Panc1 (cell line): ENCODE measurements at regions not wholly inside any gene's neighbourhood (a gene's known extent, or its start where the extent isn't known, plus 50 kb on each side); places are given as distances from the start of the nearest gene placed in this dataset.

Source experiments
- POLR2AphosphoS5 ChIP-seq: IDR thresholded peaks from 2 replicates; pipeline ENCODE4 v1.6.1; 2012; ENCODE audit warnings: mild to moderate bottlenecking, low read depth, low read length, moderate library complexity
- SIN3A ChIP-seq: IDR thresholded peaks from 2 replicates; pipeline ENCODE4 v1.6.1; 2012; ENCODE audit warnings: low read depth, mild to moderate bottlenecking, low read length, moderate library complexity, borderline replicate concordance; ENCODE audit not compliant: insufficient read depth
- TCF7L2 ChIP-seq: IDR thresholded peaks from 2 replicates; pipeline ENCODE4 v1.6.1; 2011; ENCODE audit warnings: mild to moderate bottlenecking, low read depth, low read length, inconsistent platforms
- TF ChIP-seq, protein P1 (sequence below): fragments of 450-650 bp; IDR thresholded peaks from 2 replicates; pipeline ENCODE4 v1.5.1; 2017; ENCODE audit warnings: mild to moderate bottlenecking
- TF ChIP-seq, protein P2 (sequence below), 2 experiments: IDR thresholded peaks; 2 replicates each; pipeline ENCODE4 v1.6.1; 2011 to 2012; ENCODE audit warnings: low read depth in 2 of 2, control low read depth in 1 of 2, low read length in 1 of 2, mild to moderate bottlenecking in 1 of 2, moderate library complexity in 1 of 2; ENCODE audit not compliant: insufficient read depth in 1 of 2

DNA sequence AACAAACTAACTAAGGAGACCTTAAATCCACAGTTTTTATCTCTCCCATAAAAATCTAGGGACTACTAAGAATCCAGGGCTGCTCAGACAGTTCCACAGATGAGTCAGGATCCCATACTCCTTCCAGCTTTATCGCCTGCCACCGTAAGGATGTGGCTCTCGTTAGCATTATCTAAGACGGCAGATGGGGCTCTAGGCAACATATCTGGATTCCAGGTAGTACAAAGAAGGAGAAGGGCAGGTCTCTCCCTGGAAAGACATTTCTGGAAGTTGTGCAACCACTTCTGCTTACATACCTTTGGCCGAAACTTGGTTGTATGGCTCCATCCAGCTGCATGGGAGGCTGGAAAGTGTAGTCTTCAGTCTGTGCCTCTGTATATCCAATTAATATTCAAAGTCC is 149.4 kb downstream of the SP3 start:
- TF ChIP-seq SIN3A: no peak
- TF ChIP-seq, protein P1, sequence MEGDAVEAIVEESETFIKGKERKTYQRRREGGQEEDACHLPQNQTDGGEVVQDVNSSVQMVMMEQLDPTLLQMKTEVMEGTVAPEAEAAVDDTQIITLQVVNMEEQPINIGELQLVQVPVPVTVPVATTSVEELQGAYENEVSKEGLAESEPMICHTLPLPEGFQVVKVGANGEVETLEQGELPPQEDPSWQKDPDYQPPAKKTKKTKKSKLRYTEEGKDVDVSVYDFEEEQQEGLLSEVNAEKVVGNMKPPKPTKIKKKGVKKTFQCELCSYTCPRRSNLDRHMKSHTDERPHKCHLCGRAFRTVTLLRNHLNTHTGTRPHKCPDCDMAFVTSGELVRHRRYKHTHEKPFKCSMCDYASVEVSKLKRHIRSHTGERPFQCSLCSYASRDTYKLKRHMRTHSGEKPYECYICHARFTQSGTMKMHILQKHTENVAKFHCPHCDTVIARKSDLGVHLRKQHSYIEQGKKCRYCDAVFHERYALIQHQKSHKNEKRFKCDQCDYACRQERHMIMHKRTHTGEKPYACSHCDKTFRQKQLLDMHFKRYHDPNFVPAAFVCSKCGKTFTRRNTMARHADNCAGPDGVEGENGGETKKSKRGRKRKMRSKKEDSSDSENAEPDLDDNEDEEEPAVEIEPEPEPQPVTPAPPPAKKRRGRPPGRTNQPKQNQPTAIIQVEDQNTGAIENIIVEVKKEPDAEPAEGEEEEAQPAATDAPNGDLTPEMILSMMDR: no peak
- TF ChIP-seq, protein P2, sequence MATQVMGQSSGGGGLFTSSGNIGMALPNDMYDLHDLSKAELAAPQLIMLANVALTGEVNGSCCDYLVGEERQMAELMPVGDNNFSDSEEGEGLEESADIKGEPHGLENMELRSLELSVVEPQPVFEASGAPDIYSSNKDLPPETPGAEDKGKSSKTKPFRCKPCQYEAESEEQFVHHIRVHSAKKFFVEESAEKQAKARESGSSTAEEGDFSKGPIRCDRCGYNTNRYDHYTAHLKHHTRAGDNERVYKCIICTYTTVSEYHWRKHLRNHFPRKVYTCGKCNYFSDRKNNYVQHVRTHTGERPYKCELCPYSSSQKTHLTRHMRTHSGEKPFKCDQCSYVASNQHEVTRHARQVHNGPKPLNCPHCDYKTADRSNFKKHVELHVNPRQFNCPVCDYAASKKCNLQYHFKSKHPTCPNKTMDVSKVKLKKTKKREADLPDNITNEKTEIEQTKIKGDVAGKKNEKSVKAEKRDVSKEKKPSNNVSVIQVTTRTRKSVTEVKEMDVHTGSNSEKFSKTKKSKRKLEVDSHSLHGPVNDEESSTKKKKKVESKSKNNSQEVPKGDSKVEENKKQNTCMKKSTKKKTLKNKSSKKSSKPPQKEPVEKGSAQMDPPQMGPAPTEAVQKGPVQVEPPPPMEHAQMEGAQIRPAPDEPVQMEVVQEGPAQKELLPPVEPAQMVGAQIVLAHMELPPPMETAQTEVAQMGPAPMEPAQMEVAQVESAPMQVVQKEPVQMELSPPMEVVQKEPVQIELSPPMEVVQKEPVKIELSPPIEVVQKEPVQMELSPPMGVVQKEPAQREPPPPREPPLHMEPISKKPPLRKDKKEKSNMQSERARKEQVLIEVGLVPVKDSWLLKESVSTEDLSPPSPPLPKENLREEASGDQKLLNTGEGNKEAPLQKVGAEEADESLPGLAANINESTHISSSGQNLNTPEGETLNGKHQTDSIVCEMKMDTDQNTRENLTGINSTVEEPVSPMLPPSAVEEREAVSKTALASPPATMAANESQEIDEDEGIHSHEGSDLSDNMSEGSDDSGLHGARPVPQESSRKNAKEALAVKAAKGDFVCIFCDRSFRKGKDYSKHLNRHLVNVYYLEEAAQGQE (IDR thresholded peaks at IDR 0.05; ENCODE audit: insufficient read depth in 1 of 2, low read depth in 2 of 2, low read length in 1 of 2): no peak
- TF ChIP-seq TCF7L2: no peak
- TF ChIP-seq POLR2AphosphoS5: no peak
